Daoy (cell line): ENCODE measurements at regions not wholly inside any gene's neighbourhood (a gene's known extent, or its start where the extent isn't known, plus 50 kb on each side); places are given as distances from the start of the nearest gene placed in this dataset.

Source experiments
- DNase-seq: peaks from one replicate; pipeline ENCODE4 v3.0.0-alpha.2; 2015; ENCODE audit warnings: low read depth

GRCh38 chr3:180188512-180189309 is 152.0 kb upstream of the PEX5L start:
- no peak for DNase-seq

GRCh38 chr3:180189310-180189648 is 152.5 kb upstream of the PEX5L start:
- DNase-seq: no peak

DNA sequence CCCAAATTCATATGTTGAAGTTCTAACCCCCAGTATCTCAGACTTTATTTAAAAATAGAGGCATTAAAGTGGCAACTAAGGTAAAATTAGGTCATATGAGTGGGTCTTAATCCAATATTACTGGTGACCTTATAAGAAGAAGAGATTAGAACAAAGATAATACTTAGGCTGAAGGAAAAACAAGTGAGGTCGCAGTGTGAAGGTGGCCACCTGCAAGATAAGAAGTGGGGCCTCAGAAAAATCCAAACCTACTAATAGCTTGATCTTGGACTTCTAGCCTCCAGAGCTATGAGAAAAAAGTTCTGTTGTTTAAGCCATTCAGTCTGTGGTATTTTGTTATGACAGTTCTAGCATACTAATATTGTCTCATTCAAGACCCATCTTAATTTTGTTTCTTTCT is 159.9 kb upstream of the PEX5L start:
- DNase-seq: no peak

DNA sequence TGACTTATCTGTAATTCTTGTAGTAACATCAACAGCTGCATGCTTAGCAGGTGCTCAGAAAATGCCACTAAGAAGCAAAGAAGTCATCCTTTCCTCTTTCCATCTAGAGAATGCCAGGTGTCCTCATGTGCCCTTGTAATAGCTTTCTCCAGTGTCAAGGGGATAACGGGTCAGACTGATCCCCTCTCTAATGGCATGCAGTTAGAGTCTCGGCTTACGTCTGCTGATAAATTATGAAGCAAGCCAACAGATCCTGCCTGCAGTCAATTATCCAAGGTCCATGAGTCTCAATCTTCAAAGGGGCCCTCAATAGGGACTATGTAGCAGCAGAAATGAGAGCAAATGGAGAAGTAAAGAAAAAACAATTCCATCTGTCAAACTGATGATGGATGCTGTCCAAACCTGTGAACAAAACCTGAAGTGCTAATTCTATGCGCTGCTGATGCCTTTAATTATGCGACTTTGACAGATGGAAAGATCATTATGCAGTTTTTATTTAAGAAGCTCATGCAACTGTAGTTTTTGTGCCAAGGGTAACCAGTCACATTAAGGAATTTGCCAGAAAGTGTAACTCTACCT is 162.8 kb upstream of the PEX5L start:
- no peak for DNase-seq

GRCh38 chr3:180215866-180216265 is 179.1 kb upstream of the PEX5L start:
- DNase-seq: no peak

GRCh38 chr3:180223268-180223667 is 186.5 kb upstream of the PEX5L start:
- no peak for DNase-seq

DNA sequence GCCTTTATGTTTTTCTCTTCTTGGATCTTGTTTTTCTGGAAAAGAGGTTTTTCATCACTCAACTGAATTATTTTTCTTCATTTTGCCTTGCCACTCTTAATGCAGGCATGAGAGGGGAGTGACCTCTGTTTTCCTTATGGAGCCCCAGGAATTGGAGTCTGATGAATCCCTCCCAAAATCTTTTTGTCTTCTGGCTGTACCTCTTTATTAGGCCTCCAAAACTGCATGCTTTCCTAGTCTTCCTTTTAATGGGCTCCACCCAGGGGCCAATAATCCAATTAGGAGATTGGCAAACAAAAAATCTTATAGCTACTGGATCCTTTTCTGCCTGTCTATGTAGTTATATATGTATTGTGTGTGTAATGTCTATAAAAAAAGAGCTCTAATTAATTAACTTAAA is 192.4 kb upstream of the PEX5L start:
- DNase-seq: no peak

GRCh38 chr3:180239939-180240338 is 203.2 kb upstream of the PEX5L start:
- DNase-seq: no peak

GRCh38 chr3:180246688-180247195 is 210.0 kb upstream of the PEX5L start:
- DNase-seq: no peak

GRCh38 chr3:180250172-180250571 is 213.4 kb upstream of the PEX5L start:
- no peak for DNase-seq

DNA sequence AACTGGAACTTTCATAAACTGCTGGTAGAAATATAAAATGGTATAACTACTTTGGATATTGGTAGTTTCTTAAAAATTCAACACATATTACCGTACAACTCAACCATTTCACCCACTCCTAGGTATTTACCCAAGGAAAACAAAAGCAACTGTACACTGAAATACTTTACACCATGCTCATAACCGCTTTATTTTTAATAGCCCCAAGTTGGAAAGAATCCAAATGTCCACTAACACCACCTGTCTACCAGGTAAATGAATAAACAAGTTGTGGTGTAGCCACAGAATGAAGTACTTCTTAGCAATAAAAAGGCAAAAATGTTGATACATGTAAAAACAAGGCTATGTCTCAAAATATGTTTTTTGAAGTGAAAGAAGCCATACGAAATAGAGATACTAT is 215.9 kb upstream of the PEX5L start:
- no peak for DNase-seq

GRCh38 chr3:180253283-180253682 is 216.5 kb upstream of the PEX5L start:
- no peak for DNase-seq

GRCh38 chr3:180264479-180264878 is 227.7 kb upstream of the PEX5L start:
- no peak for DNase-seq

- no peak for DNase-seq
These were observed 228.8 kb upstream of the PEX5L start for GRCh38 chr3:180265551-180265950.

GRCh38 chr3:180267202-180267843 is 230.6 kb upstream of the PEX5L start:
- no peak for DNase-seq

DNA sequence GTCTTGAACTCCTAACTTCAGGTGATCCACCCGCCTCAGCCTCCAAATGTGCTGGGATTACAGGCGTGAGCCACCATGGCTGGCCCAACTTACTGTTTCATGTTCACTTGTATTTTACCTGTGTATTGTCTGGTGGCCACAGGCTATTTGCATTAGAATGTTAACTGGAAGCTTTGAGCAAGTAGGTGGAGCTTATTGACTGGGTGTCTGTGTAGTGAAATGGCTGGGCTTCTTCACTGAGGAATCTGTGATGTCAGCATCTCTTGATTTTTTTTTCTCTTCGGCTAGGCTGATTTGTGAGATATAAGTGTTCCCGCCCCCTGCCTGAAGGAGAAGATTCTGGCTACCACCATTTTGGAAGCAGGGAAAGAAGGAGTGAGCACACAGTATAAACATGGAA is 237.8 kb upstream of the PEX5L start:
- DNase-seq: no peak

DNA sequence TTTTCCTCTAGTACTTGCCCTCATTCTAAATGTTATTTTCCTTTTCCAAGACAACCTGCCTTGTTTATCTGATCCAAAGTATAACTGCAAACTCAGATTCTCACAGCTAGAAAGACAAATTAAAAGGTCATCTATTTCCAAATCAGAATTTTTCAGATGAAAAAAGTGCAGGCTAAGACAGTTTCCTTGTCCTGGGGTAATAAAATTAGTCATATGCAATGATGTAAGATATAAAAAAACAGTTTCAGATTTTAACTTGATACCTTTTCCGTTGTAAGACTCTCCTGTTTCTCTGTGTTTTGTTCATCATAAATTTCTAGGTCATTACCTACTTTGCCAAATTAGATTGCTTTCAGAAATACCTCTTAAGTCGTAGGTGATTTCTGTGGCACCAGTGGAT is 238.4 kb upstream of the PEX5L start:
- no peak for DNase-seq

DNA sequence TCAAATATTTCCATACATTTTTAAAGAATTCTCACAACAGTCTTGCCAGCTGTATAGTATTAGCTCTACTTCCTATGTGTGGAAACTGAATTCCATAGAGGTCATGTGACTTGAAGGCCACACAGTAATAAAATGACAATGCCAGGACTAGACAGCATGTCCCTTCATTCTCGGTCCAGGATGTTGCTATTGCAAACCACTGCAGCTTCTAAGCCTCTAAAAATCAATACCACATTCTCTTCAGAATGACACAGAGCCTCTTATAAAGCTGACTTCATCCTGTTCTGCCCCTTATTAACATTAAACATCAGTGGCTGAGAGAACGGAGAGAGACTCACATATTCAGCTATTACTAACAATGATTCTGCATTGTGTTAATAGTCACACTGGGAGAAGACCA is 240.3 kb upstream of the PEX5L start:
- DNase-seq: no peak

DNA sequence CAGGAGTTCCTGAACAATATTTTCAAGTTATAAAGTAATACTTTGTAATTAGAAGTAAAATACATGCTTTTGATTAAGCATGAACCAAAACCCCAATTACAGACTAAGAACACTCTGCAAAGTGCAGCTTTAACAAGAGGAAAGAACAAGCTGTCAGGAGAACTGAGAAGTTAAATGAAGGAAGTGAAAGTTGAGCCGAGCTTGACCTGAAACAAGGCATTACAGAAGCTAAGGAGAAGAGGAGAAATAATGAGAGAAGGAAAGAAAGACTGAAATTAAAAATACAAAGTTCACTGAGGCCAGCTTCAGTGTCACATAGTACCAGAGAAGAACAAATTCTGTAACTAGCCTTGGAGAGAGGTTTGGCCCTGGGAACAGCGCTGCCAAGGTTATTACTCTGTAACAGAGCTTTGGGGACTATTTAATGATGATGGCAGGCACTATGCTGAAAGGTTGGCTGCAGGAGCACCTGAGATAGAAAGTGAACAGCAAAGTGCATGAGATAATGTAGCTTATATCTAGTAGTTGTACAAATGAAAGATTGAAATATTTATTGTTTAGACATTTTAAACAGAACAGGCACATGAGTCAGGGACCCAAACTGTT is 241.9 kb upstream of the PEX5L start:
- DNase-seq: no peak

GRCh38 chr3:180280555-180280954 is 243.8 kb upstream of the PEX5L start:
- DNase-seq: no peak

- DNase-seq: no peak
These were observed 245.6 kb upstream of the PEX5L start for GRCh38 chr3:180282386-180282785.

- no peak for DNase-seq
These were observed 246.5 kb upstream of the PEX5L start for GRCh38 chr3:180283251-180283650.
